Uterus (tissue), 3 donors: ENCODE measurements at regions not wholly inside any gene's neighbourhood (a gene's known extent, or its start where the extent isn't known, plus 50 kb on each side); places are given as distances from the start of the nearest gene placed in this dataset. TPM values are rescaled to one million over a fixed set of nuclear protein-coding genes. Genes with fewer than 3 reads are reported as not detected.

Source experiments
- DNase-seq, 2 donors: peaks; one replicate each; pipeline ENCODE4 v3.0.0-alpha.2; 2019 to 2020
- H3K27ac ChIP-seq, 2 donors: fragments of 200-600 bp; sonication (generic); 1 replicate in 1 of 2; 2 replicates in 1 of 2; pipeline ENCODE4 v1.5.1; 2016 to 2018
- H3K27me3 ChIP-seq, 2 donors: fragments of 200-600 bp; sonication (generic); one replicate each; pipeline ENCODE4 v1.5.1; 2018 to 2019; ENCODE audit warnings: control low read depth in 1 of 2
- H3K36me3 ChIP-seq, 2 donors: fragments of 200-600 bp; sonication (generic); one replicate each; pipeline ENCODE4 v1.5.1; 2019; ENCODE audit warnings: control low read depth in 1 of 2
- H3K4me1 ChIP-seq, 2 donors: fragments of 200-600 bp; sonication (generic); one replicate each; pipeline ENCODE4 v1.5.1; 2018 to 2019; ENCODE audit warnings: control low read depth in 1 of 2
- H3K4me3 ChIP-seq, 2 donors: fragments of 200-600 bp; sonication (generic); 1 replicate in 1 of 2; 2 replicates in 1 of 2; pipeline ENCODE4 v1.5.1; 2018 to 2019; ENCODE audit warnings: mild to moderate bottlenecking in 1 of 2
- H3K9me3 ChIP-seq, 2 donors: fragments of 200-600 bp; sonication (generic); one replicate each; pipeline ENCODE4 v1.5.1; 2019; ENCODE audit warnings: control low read depth in 1 of 2
- CTCF ChIP-seq, 4 experiments: fragments of 200-600 bp in 2 of 4; fragments of 450-650 bp in 2 of 4; sonication (generic) in 2 of 4; IDR thresholded peaks; one replicate each; pipeline ENCODE4 v1.5.1; 2016 to 2019; ENCODE audit warnings: antibody characterized with exemption in 4 of 4, mild to moderate bottlenecking in 2 of 4, moderate library complexity in 1 of 4
- POLR2A ChIP-seq, 2 donors: fragments of 450-650 bp; IDR thresholded peaks; one replicate each; pipeline ENCODE4 v1.6.1; 2016; ENCODE audit warnings: antibody characterized with exemption in 2 of 2, mild to moderate bottlenecking in 1 of 2, moderate library complexity in 1 of 2
- intact Hi-C: fragments of 100-400 bp; cut with DNase I; formaldehyde crosslinking; loops from one replicate; pipeline ENCODE4 v1.15.1; 2023; ENCODE audit warnings: low total_unique reads
- small RNA-seq: library from RNA; depleted of rRNA; stranded (forward); fragments of <200 nt; gene quantifications from one replicate; pipeline ENCODE3, GENCODE V24; 2016
- donor health status: DM: yes; HTN: yes; CAD: no.

DNA sequence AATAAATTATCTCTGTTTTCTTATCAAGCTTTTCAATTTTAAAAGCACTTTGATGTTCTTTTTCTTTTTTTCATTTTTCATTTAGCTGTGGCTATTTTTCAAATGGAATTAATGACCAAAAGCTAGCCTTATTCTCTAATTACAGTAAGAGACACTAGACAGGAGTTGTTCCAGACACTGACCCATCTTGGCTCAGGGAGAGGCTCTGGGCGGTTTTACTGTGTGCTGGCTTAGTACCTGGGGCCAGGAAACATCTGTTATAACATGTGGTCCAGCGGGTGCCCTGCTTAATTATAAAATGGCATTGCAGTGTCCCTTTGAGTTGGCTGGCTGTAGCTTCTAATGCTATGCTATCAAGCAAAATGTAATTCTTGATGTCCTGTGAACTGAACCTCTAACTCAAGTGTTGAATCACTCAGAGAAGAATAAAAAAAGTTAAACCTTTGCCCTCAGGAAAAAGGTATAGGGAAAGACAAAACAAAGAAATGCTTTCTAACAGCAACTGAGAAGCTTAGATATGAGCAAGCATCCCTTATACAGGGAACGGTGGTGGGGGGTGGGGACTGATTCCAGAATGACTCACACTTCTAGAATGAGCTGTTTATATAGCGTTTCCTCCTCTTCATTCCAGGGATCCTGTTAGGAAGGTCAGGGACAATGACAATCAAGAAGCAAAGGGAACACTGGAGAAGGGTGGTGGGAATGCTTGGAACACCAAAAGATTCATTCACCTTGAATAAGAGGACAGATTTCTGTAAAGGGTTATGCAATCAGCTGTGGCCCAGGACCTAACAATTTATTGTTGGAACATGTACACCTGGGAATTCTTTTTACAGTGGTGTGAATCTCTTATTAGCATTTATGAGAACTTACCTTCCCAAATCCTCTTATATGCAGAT, 58.7 kb upstream of the NFIB start:
- H3K4me1 ChIP-seq, result no peaks in the 10 kb centered on the region
- H3K27ac ChIP-seq, result peak overlapping the region; percentile 56 to 71
- TF ChIP-seq CTCF (IDR thresholded peaks at IDR 0.05), result no peak
- peak in 1 of 2 donors; percentile 12 for TF ChIP-seq POLR2A (IDR thresholded peaks at IDR 0.05)
- intact Hi-C loops, result no loop called here
- no peaks in the 10 kb centered on the region for H3K9me3 ChIP-seq
- DNase-seq, result peak; percentile 40 to 76
- H3K27me3 ChIP-seq, result no peaks in the 10 kb centered on the region
- H3K4me3 ChIP-seq, result no peak overlapping the region
- no peaks in the 10 kb centered on the region for H3K36me3 ChIP-seq

- no peak for DNase-seq
- no peak overlapping the region for H3K27ac ChIP-seq
- H3K36me3 ChIP-seq, result no peaks in the 10 kb centered on the region
- H3K27me3 ChIP-seq, result no peaks in the 10 kb centered on the region
- intact Hi-C loops, result no loop called here
- no peak overlapping the region for H3K4me3 ChIP-seq
- H3K4me1 ChIP-seq, result no peaks in the 10 kb centered on the region
- H3K9me3 ChIP-seq, result no peaks in the 10 kb centered on the region
- no peak for TF ChIP-seq POLR2A (IDR thresholded peaks at IDR 0.05)
- TF ChIP-seq CTCF (IDR thresholded peaks at IDR 0.05), result no peak
These were observed 55.1 kb upstream of the NFIB start for GRCh38 chr9:14369011-14369410.

- TF ChIP-seq CTCF (IDR thresholded peaks at IDR 0.05) (no peak), POLR2A (IDR thresholded peaks at IDR 0.05) (no peak)
- Histone ChIP-seq H3K36me3 (no peaks in the 10 kb centered on the region), H3K9me3 (no peaks in the 10 kb centered on the region), H3K4me1 (no peaks in the 10 kb centered on the region), H3K27ac (peak overlapping the region; percentile 40 to 52), H3K4me3 (no peak overlapping the region), H3K27me3 (no peaks in the 10 kb centered on the region)
- intact Hi-C loops, result no loop called here
- DNase-seq, result peak; percentile 55 to 69
These were observed 52.1 kb upstream of the NFIB start for GRCh38 chr9:14366076-14366475.

- H3K9me3 ChIP-seq, result no peaks in the 10 kb centered on the region
- intact Hi-C loops, result no loop called here
- TF ChIP-seq CTCF (IDR thresholded peaks at IDR 0.05) (no peak), POLR2A (IDR thresholded peaks at IDR 0.05) (no peak)
- no peaks in the 10 kb centered on the region for H3K36me3 ChIP-seq
- DNase-seq, result no peak
- H3K4me3 ChIP-seq, result no peak overlapping the region
- H3K27ac ChIP-seq, result peak overlapping the region; percentile 40 to 52
- no peaks in the 10 kb centered on the region for H3K4me1 ChIP-seq
- no peaks in the 10 kb centered on the region for H3K27me3 ChIP-seq
These were observed 51.7 kb upstream of the NFIB start for GRCh38 chr9:14365670-14366069.

Small RNA genes in the stretch of these regions (small RNA-seq; reads per million reads assigned to genes)
- not detected for gene AL159169.1
